ENCODE measurements at regions not wholly inside any gene's neighbourhood (a gene's known extent, or its start where the extent isn't known, plus 50 kb on each side); places are given as distances from the start of the nearest gene placed in this dataset.

DNA sequence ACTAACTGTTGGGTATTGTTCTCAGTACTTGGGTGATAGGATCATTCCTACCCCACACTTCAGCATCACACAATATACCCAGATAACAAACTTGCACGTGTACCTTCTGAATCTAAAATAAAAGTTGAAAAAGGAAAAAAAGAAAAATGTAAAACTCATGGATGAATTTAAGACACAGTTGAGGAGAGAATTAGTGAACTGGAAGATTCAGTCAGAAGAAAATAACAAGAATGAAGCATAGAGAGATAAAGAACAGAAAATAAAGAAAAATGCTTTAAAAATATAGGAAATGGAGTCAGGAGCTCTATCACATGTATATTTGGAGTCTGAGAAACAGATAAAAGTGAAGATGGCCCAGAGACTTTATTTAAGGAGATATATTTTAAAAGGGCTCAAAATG, 90.4 kb upstream of the SALL3 start:
- H3K9ac ChIP-seq = no peak overlapping the region
- no peaks in the 10 kb centered on the region for H3K27me3 ChIP-seq (replicated peaks; ENCODE audit: insufficient read depth)
- no peaks in the 10 kb centered on the region for H3F3A ChIP-seq (ENCODE audit: insufficient read depth)
- H3K4me1 ChIP-seq (ENCODE audit: insufficient read depth) = no peaks in the 10 kb centered on the region
- H3K27ac ChIP-seq = no peak overlapping the region
- no peak for TF ChIP-seq EZH2phosphoT487 (IDR thresholded peaks at IDR 0.05; ENCODE audit: insufficient read depth, low read depth)
- TF ChIP-seq EZH2 (IDR thresholded peaks at IDR 0.05; ENCODE audit: insufficient read depth, poor library complexity, severe bottlenecking) = no peak
- DNase-seq = no peak
- H3K9me2 ChIP-seq (ENCODE audit: insufficient read depth) = no peaks in the 10 kb centered on the region
- H3K4me3 ChIP-seq = no peak overlapping the region
- in situ Hi-C loops (cut with MboI) = no loop called here
- H3K9me3 ChIP-seq (ENCODE audit: low read depth) = no peaks in the 10 kb centered on the region
- no peaks in the 10 kb centered on the region for H4K20me1 ChIP-seq (ENCODE audit: insufficient read depth)
- WGBS, 2 experiments (ENCODE audit: low coverage in 1 of 2, low lambda C conversion rate in 2 of 2, missing lambda C conversion rate in 2 of 2) = 0 to 6% methylated on average over 1 of the region's 1 CpG
- no peaks in the 10 kb centered on the region for H3K36me3 ChIP-seq (ENCODE audit: low read depth)
- no peak overlapping the region for H2AFZ ChIP-seq
- H3K4me2 ChIP-seq (ENCODE audit: unreplicated experiment) = no peak overlapping the region
- no peaks in the 10 kb centered on the region for H3K79me2 ChIP-seq (ENCODE audit: insufficient read depth)

DNA sequence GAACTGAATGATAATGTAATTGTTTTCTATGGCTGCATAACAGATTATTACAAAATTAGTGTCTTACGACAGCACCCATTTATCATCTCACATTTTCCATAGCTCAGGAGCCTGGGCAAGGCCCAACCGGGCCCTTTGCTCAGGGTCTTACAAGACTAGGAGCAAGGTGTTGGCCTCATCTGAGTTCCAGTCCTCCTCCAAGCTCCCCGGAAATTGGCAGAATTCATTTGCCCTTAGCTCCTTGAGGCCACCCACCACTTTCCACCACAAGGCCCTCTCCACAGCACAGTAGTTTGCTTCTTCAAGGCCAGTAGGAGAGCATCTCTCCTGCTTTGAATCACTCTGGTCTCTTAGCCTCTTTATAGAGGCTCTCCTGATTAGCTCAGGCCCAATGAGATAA, 89.2 kb upstream of the SALL3 start:
- in situ Hi-C loops (cut with MboI) = no loop called here
- Histone ChIP-seq H3K4me3 (no peak overlapping the region), H2AFZ (no peak overlapping the region), H3K36me3 (ENCODE audit: low read depth) (no peaks in the 10 kb centered on the region), H3K4me1 (ENCODE audit: insufficient read depth) (no peaks in the 10 kb centered on the region), H3K79me2 (ENCODE audit: insufficient read depth) (no peaks in the 10 kb centered on the region), H3K4me2 (ENCODE audit: unreplicated experiment) (no peak overlapping the region), H3K27ac (no peak overlapping the region), H4K20me1 (ENCODE audit: insufficient read depth) (no peaks in the 10 kb centered on the region), H3K9ac (no peak overlapping the region), H3F3A (ENCODE audit: insufficient read depth) (no peaks in the 10 kb centered on the region), H3K9me3 (ENCODE audit: low read depth) (no peaks in the 10 kb centered on the region), H3K27me3 (replicated peaks; ENCODE audit: insufficient read depth) (no peaks in the 10 kb centered on the region), H3K9me2 (ENCODE audit: insufficient read depth) (no peaks in the 10 kb centered on the region)
- no peak for DNase-seq
- WGBS, 2 experiments (ENCODE audit: low coverage in 1 of 2, low lambda C conversion rate in 2 of 2, missing lambda C conversion rate in 2 of 2) = 23 to 39% methylated on average over 3 of the region's 3 CpGs
- no peak for TF ChIP-seq EZH2phosphoT487 (IDR thresholded peaks at IDR 0.05; ENCODE audit: insufficient read depth, low read depth)
- no peak for TF ChIP-seq EZH2 (IDR thresholded peaks at IDR 0.05; ENCODE audit: insufficient read depth, poor library complexity, severe bottlenecking)

DNA sequence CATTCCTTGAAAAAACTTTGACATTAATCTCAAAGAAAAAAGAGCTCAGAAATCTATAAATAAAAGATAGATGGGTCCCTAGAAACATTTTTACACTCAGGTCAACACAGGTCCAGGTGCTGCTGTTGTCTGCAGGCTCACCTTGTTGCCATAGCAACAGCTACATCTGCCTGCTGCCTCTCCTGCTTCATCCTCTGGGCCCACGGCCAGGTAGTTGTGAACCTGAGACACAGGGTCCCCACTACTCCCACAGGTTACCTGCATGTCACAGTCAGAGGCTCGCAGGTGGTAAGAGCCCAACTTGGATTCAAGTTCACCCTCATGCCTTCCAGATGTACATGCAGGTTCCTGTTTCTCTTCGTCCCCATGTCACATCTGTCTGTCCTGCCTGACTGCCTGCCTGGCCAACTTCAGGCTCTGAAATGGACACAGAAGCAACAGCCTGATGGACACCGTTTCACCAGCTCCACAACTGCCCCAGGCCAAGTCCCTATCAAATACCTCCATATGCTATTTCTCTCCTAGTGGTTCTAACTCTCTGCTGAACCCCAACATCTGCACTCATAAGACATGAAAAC, 88.3 kb upstream of the SALL3 start:
- WGBS, 2 experiments (ENCODE audit: low coverage in 1 of 2, low lambda C conversion rate in 2 of 2, missing lambda C conversion rate in 2 of 2) = 6 to 11% methylated on average over 4 of the region's 4 CpGs
- in situ Hi-C loops (cut with MboI) = no loop called here
- Histone ChIP-seq H3K9me2 (ENCODE audit: insufficient read depth) (no peaks in the 10 kb centered on the region), H3K4me3 (no peak overlapping the region), H3K79me2 (ENCODE audit: insufficient read depth) (no peaks in the 10 kb centered on the region), H3K9ac (no peak overlapping the region), H3K4me2 (ENCODE audit: unreplicated experiment) (no peak overlapping the region), H3K36me3 (ENCODE audit: low read depth) (no peaks in the 10 kb centered on the region), H4K20me1 (ENCODE audit: insufficient read depth) (no peaks in the 10 kb centered on the region), H3K4me1 (ENCODE audit: insufficient read depth) (no peaks in the 10 kb centered on the region), H3K27me3 (replicated peaks; ENCODE audit: insufficient read depth) (no peaks in the 10 kb centered on the region), H3K9me3 (ENCODE audit: low read depth) (no peaks in the 10 kb centered on the region), H2AFZ (no peak overlapping the region), H3F3A (ENCODE audit: insufficient read depth) (no peaks in the 10 kb centered on the region), H3K27ac (no peak overlapping the region)
- TF ChIP-seq EZH2 (IDR thresholded peaks at IDR 0.05; ENCODE audit: insufficient read depth, poor library complexity, severe bottlenecking) (no peak), EZH2phosphoT487 (IDR thresholded peaks at IDR 0.05; ENCODE audit: insufficient read depth, low read depth) (no peak)
- DNase-seq = no peak

DNA sequence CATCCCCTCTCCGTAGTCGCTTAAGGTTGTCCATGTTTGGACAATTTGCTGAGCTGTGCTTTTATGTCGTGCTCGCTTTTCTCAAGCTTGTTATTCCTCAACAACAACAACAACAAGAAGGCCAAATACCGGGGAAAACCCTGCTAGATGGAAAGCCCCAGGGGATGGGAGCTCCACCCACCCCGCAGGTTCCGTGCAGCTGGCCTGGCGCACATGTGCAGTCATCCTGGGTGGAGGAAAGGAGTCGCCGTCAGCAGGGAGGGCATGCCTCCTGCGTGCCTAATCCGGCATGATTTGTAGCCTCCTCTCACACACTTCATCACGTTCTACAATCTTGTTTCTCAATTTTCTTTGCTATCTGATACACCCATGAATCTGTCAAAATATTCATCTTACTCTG, 87.4 kb upstream of the SALL3 start:
- H3K27me3 ChIP-seq (replicated peaks; ENCODE audit: insufficient read depth) = no peaks in the 10 kb centered on the region
- no peak for TF ChIP-seq EZH2 (IDR thresholded peaks at IDR 0.05; ENCODE audit: insufficient read depth, poor library complexity, severe bottlenecking)
- in situ Hi-C loops (cut with MboI) = no loop called here
- no peaks in the 10 kb centered on the region for H3F3A ChIP-seq (ENCODE audit: insufficient read depth)
- no peak overlapping the region for H3K4me3 ChIP-seq
- H3K27ac ChIP-seq = no peak overlapping the region
- H3K9me2 ChIP-seq (ENCODE audit: insufficient read depth) = no peaks in the 10 kb centered on the region
- H2AFZ ChIP-seq = no peak overlapping the region
- no peak overlapping the region for H3K4me2 ChIP-seq (ENCODE audit: unreplicated experiment)
- WGBS, 2 experiments (ENCODE audit: low coverage in 1 of 2, low lambda C conversion rate in 2 of 2, missing lambda C conversion rate in 2 of 2) = 49 to 52% methylated on average over 13 of the region's 13 CpGs
- no peak for DNase-seq
- no peaks in the 10 kb centered on the region for H3K4me1 ChIP-seq (ENCODE audit: insufficient read depth)
- H3K9ac ChIP-seq = no peak overlapping the region
- H3K36me3 ChIP-seq (ENCODE audit: low read depth) = no peaks in the 10 kb centered on the region
- H3K79me2 ChIP-seq (ENCODE audit: insufficient read depth) = no peaks in the 10 kb centered on the region
- no peaks in the 10 kb centered on the region for H4K20me1 ChIP-seq (ENCODE audit: insufficient read depth)
- no peaks in the 10 kb centered on the region for H3K9me3 ChIP-seq (ENCODE audit: low read depth)

DNA sequence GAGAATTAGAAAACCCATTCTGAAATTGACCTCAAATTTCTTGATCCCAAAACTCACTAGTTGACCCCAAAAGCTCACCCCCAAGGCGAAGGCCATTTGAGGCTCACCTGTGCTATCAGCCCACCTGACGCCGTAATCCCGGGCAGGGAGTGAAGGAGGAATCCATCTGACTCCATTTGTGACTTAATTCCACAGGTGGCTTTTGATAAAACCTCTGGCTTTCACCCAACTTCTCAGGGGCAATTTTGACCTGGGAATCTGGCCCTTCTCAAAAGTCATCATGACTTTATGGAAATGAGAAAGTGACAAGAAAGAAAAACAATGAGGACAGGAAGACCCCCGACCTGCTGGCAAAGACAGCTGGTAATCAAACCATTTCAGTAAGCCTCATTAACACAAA, 86.9 kb upstream of the SALL3 start:
- Histone ChIP-seq H3K4me3 (no peak overlapping the region), H2AFZ (no peak overlapping the region), H3K27ac (no peak overlapping the region), H3K9me2 (ENCODE audit: insufficient read depth) (no peaks in the 10 kb centered on the region), H4K20me1 (ENCODE audit: insufficient read depth) (no peaks in the 10 kb centered on the region), H3K9ac (no peak overlapping the region), H3K27me3 (replicated peaks; ENCODE audit: insufficient read depth) (no peaks in the 10 kb centered on the region), H3K4me1 (ENCODE audit: insufficient read depth) (no peaks in the 10 kb centered on the region), H3K9me3 (ENCODE audit: low read depth) (no peaks in the 10 kb centered on the region), H3F3A (ENCODE audit: insufficient read depth) (no peaks in the 10 kb centered on the region), H3K79me2 (ENCODE audit: insufficient read depth) (no peaks in the 10 kb centered on the region), H3K36me3 (ENCODE audit: low read depth) (no peaks in the 10 kb centered on the region), H3K4me2 (ENCODE audit: unreplicated experiment) (no peak overlapping the region)
- 19 to 31% methylated on average over 5 of the region's 5 CpGs for WGBS, 2 experiments (ENCODE audit: low coverage in 1 of 2, low lambda C conversion rate in 2 of 2, missing lambda C conversion rate in 2 of 2)
- DNase-seq = no peak
- TF ChIP-seq EZH2phosphoT487 (IDR thresholded peaks at IDR 0.05; ENCODE audit: insufficient read depth, low read depth) (no peak), EZH2 (IDR thresholded peaks at IDR 0.05; ENCODE audit: insufficient read depth, poor library complexity, severe bottlenecking) (no peak)
- in situ Hi-C loops (cut with MboI) = no loop called here
